Osteoblast (primary cell): ENCODE measurements at regions not wholly inside any gene's neighbourhood (a gene's known extent, or its start where the extent isn't known, plus 50 kb on each side); places are given as distances from the start of the nearest gene placed in this dataset.
A peak's percentile ranks its signal among the peaks of the same experiment; 100 is the strongest.

ENCODE experiments used
- DNase-seq: peaks from one replicate; pipeline ENCODE4 v3.0.0; 2011; ENCODE audit warnings: low spot score, mixed read lengths; ENCODE audit not compliant: insufficient read length; ENCODE audit errors: missing footprints
- H2AFZ ChIP-seq: 2 replicates; pipeline ENCODE4 v1.6.0; 2011; ENCODE audit warnings: mild to moderate bottlenecking, low read length
- H3K27ac ChIP-seq: 2 replicates; pipeline ENCODE4 v1.5.1; 2011; ENCODE audit warnings: mild to moderate bottlenecking, low read depth, low read length, moderate library complexity
- H3K27me3 ChIP-seq: 2 replicates; pipeline ENCODE4 v1.6.0; 2012; ENCODE audit warnings: mild to moderate bottlenecking, control low read depth, inconsistent platforms, low read length, moderate library complexity; ENCODE audit not compliant: insufficient read depth
- H3K36me3 ChIP-seq: 2 replicates; pipeline ENCODE4 v1.5.1; 2011; ENCODE audit warnings: mild to moderate bottlenecking, low read length, control low read depth, moderate library complexity; ENCODE audit not compliant: insufficient read depth
- H3K4me1 ChIP-seq: 2 replicates; pipeline ENCODE4 v1.5.1; 2011; ENCODE audit warnings: mild to moderate bottlenecking, low read length, control low read depth, moderate library complexity; ENCODE audit not compliant: insufficient read depth
- H3K4me2 ChIP-seq: 2 replicates; pipeline ENCODE4 v1.6.0; 2011; ENCODE audit warnings: mild to moderate bottlenecking, low read length; ENCODE audit not compliant: insufficient read depth
- H3K4me3 ChIP-seq: fragments of 200-600 bp; sonication (generic); 3 replicates; pipeline ENCODE4 v1.5.1; 2012; ENCODE audit warnings: mild to moderate bottlenecking, low read length, inconsistent platforms; ENCODE audit not compliant: insufficient read depth
- H3K79me2 ChIP-seq: 2 replicates; pipeline ENCODE4 v1.6.0; 2012; ENCODE audit warnings: mild to moderate bottlenecking, low read length, control low read depth, inconsistent platforms; ENCODE audit not compliant: insufficient read depth
- H3K9me3 ChIP-seq: 2 replicates; pipeline ENCODE4 v1.5.1; 2011; ENCODE audit warnings: low read depth, low read length, control low read depth
- H4K20me1 ChIP-seq: 2 replicates; pipeline ENCODE4 v1.6.0; 2012; ENCODE audit warnings: mild to moderate bottlenecking, low read length, control low read depth; ENCODE audit not compliant: insufficient read depth
- TF ChIP-seq, protein P1 (sequence below): IDR thresholded peaks from 2 replicates; pipeline ENCODE4 v1.5.1; 2011; ENCODE audit warnings: mild to moderate bottlenecking, low read depth, low read length, moderate library complexity; ENCODE audit errors: extremely low read depth

GRCh38 chr14:97866195-97866594 lies 1069.0 kb downstream of the VRK1 start:
- no peak for DNase-seq
- H3K27ac ChIP-seq = no peak overlapping the region
- no peaks in the 10 kb centered on the region for H3K79me2 ChIP-seq
- H3K27me3 ChIP-seq = no peaks in the 10 kb centered on the region
- no peaks in the 10 kb centered on the region for H3K4me1 ChIP-seq
- no peaks in the 10 kb centered on the region for H3K36me3 ChIP-seq
- no peaks in the 10 kb centered on the region for H3K9me3 ChIP-seq
- H3K4me2 ChIP-seq = no peak overlapping the region
- H3K4me3 ChIP-seq = no peak overlapping the region
- TF ChIP-seq, protein P1, sequence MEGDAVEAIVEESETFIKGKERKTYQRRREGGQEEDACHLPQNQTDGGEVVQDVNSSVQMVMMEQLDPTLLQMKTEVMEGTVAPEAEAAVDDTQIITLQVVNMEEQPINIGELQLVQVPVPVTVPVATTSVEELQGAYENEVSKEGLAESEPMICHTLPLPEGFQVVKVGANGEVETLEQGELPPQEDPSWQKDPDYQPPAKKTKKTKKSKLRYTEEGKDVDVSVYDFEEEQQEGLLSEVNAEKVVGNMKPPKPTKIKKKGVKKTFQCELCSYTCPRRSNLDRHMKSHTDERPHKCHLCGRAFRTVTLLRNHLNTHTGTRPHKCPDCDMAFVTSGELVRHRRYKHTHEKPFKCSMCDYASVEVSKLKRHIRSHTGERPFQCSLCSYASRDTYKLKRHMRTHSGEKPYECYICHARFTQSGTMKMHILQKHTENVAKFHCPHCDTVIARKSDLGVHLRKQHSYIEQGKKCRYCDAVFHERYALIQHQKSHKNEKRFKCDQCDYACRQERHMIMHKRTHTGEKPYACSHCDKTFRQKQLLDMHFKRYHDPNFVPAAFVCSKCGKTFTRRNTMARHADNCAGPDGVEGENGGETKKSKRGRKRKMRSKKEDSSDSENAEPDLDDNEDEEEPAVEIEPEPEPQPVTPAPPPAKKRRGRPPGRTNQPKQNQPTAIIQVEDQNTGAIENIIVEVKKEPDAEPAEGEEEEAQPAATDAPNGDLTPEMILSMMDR = no peak
- no peak overlapping the region for H2AFZ ChIP-seq
- no peaks in the 10 kb centered on the region for H4K20me1 ChIP-seq

DNA sequence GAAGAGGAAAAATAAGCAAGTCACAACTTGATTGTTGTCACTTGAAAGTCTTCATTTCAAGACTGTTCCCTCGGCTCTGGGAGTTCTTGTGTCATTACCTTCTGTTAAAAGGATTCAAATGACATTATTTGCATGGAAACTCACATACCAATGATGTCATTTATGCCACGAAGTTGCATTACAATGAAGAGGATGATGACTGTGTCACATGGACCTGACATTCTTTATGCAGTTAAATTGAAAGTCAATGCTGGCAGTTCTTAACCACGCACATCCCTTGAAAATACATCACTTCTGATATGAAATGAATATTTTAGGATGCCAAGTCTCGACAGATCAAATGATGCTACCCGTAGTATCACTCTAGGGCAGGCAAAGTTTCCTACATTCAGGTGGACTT lies 1069.5 kb downstream of the VRK1 start:
- Histone ChIP-seq H3K9me3 (no peaks in the 10 kb centered on the region), H3K79me2 (no peaks in the 10 kb centered on the region), H3K4me3 (no peak overlapping the region), H3K36me3 (no peaks in the 10 kb centered on the region), H3K4me1 (no peaks in the 10 kb centered on the region), H3K4me2 (no peak overlapping the region), H2AFZ (no peak overlapping the region), H3K27ac (no peak overlapping the region), H4K20me1 (no peaks in the 10 kb centered on the region), H3K27me3 (no peaks in the 10 kb centered on the region)
- TF ChIP-seq, protein P1 = no peak
- no peak for DNase-seq

DNA sequence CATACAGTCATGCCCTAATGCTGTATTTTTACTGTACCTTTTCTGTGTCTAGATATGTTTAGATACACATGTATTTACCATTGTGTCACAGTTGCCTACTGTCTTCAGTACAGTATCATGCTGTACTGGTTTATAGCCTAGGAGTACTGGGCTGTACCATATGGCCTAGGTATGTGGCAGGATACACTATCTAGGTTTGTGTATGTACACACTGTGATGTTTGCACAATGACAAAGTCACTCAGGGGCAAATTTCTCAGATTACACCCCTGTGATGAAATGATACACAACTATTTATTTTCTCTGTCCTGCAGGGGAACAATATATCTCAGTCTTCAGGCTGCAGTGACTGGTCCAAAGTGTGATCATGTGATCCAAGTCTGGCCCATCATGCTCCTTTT lies 1076.1 kb downstream of the VRK1 start:
- Histone ChIP-seq H3K79me2 (no peaks in the 10 kb centered on the region), H2AFZ (no peak overlapping the region), H3K36me3 (no peaks in the 10 kb centered on the region), H4K20me1 (no peaks in the 10 kb centered on the region), H3K4me3 (no peak overlapping the region), H3K27ac (no peak overlapping the region), H3K4me1 (no peaks in the 10 kb centered on the region), H3K4me2 (no peak overlapping the region), H3K9me3 (peaks cover 2% of the 10 kb centered on the region), H3K27me3 (no peaks in the 10 kb centered on the region)
- TF ChIP-seq, protein P1 = no peak
- DNase-seq = no peak

- Histone ChIP-seq H3K4me2 (no peak overlapping the region), H3K27ac (no peak overlapping the region), H4K20me1 (no peaks in the 10 kb centered on the region), H3K36me3 (no peaks in the 10 kb centered on the region), H3K27me3 (no peaks in the 10 kb centered on the region), H2AFZ (no peak overlapping the region), H3K79me2 (no peaks in the 10 kb centered on the region), H3K4me3 (no peak overlapping the region), H3K9me3 (peaks cover 2% of the 10 kb centered on the region), H3K4me1 (no peaks in the 10 kb centered on the region)
- DNase-seq = peak; percentile 49
- TF ChIP-seq, protein P1 = no peak
Observed at GRCh38 chr14:97874394-97874793, 1077.2 kb downstream of the VRK1 start.
